Tibial artery (tissue), 4 donors: ENCODE measurements at regions not wholly inside any gene's neighbourhood (a gene's known extent, or its start where the extent isn't known, plus 50 kb on each side); places are given as distances from the start of the nearest gene placed in this dataset.

Experiments
- DNase-seq, 2 donors: peaks; one replicate each; pipeline ENCODE4 v3.0.0-alpha.2; 2019
- H3K27ac ChIP-seq, 2 donors: fragments of 200-600 bp; sonication (generic) in 1 of 2; 1 replicate in 1 of 2; 2 replicates in 1 of 2; pipeline ENCODE4 v1.5.1; 2018 to 2019; ENCODE audit warnings: mild to moderate bottlenecking in 1 of 2
- H3K27me3 ChIP-seq, 2 donors: fragments of 200-600 bp; sonication (generic) in 1 of 2; one replicate each; pipeline versions ENCODE4 v1.5.1 to v1.6.0; 2016 to 2019
- H3K36me3 ChIP-seq, 3 donors: fragments of 200-600 bp; sonication (generic) in 2 of 3; one replicate each; pipeline ENCODE4 v1.5.1; 2016 to 2019; ENCODE audit warnings: mild to moderate bottlenecking in 2 of 3
- H3K4me1 ChIP-seq, 4 donors: fragments of 200-600 bp; sonication (generic) in 2 of 4; 1 replicate in 3 of 4; 2 replicates in 1 of 4; pipeline ENCODE4 v1.5.1; 2016 to 2019
- H3K4me3 ChIP-seq, 2 donors: fragments of 200-600 bp; sonication (generic) in 1 of 2; 1 replicate in 1 of 2; 2 replicates in 1 of 2; pipeline ENCODE4 v1.5.1; 2018 to 2019; ENCODE audit warnings: mild to moderate bottlenecking in 2 of 2
- H3K9me3 ChIP-seq, 3 donors: fragments of 200-600 bp; sonication (generic) in 1 of 3; one replicate each; pipeline ENCODE4 v1.5.1; 2016 to 2019
- intact Hi-C: fragments of 100-400 bp; cut with DNase I; formaldehyde crosslinking; loops from one replicate; pipeline ENCODE4 v1.15.0; 2023; ENCODE audit warnings: low total_unique reads
- TF ChIP-seq, protein P1 (sequence below), 2 experiments: fragments of 200-600 bp in 1 of 2; fragments of 450-650 bp in 1 of 2; IDR thresholded peaks; one replicate each; pipeline ENCODE4 v1.5.1; 2017 to 2019; ENCODE audit warnings: antibody characterized with exemption in 2 of 2, mild to moderate bottlenecking in 1 of 2, moderate library complexity in 1 of 2

GRCh38 chr4:186787536-186787935 is 63.9 kb upstream of the FAT1 start:
- Histone ChIP-seq H3K9me3 (no peaks in the 10 kb centered on the region), H3K4me3 (no peak overlapping the region), H3K27me3 (no peaks in the 10 kb centered on the region), H3K4me1 (no peaks in the 10 kb centered on the region), H3K27ac (no peak overlapping the region), H3K36me3 (no peaks in the 10 kb centered on the region)
- DNase-seq: no peak
- TF ChIP-seq, protein P1, sequence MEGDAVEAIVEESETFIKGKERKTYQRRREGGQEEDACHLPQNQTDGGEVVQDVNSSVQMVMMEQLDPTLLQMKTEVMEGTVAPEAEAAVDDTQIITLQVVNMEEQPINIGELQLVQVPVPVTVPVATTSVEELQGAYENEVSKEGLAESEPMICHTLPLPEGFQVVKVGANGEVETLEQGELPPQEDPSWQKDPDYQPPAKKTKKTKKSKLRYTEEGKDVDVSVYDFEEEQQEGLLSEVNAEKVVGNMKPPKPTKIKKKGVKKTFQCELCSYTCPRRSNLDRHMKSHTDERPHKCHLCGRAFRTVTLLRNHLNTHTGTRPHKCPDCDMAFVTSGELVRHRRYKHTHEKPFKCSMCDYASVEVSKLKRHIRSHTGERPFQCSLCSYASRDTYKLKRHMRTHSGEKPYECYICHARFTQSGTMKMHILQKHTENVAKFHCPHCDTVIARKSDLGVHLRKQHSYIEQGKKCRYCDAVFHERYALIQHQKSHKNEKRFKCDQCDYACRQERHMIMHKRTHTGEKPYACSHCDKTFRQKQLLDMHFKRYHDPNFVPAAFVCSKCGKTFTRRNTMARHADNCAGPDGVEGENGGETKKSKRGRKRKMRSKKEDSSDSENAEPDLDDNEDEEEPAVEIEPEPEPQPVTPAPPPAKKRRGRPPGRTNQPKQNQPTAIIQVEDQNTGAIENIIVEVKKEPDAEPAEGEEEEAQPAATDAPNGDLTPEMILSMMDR (IDR thresholded peaks at IDR 0.05): no peak
- intact Hi-C loops: no loop called here

- H3K27ac ChIP-seq: no peak overlapping the region
- intact Hi-C loops: no loop called here
- no peaks in the 10 kb centered on the region for H3K9me3 ChIP-seq
- TF ChIP-seq, protein P1 (IDR thresholded peaks at IDR 0.05): no peak
- H3K27me3 ChIP-seq: no peaks in the 10 kb centered on the region
- no peaks in the 10 kb centered on the region for H3K36me3 ChIP-seq
- H3K4me1 ChIP-seq: no peaks in the 10 kb centered on the region
- no peak overlapping the region for H3K4me3 ChIP-seq
- DNase-seq: no peak
Measured at GRCh38 chr4:186789651-186790050, 66.0 kb upstream of the FAT1 start.

GRCh38 chr4:186790630-186791029 is 67.0 kb upstream of the FAT1 start:
- Histone ChIP-seq H3K27me3 (no peaks in the 10 kb centered on the region), H3K4me3 (no peak overlapping the region), H3K9me3 (no peaks in the 10 kb centered on the region), H3K36me3 (no peaks in the 10 kb centered on the region), H3K27ac (no peak overlapping the region), H3K4me1 (no peaks in the 10 kb centered on the region)
- TF ChIP-seq, protein P1 (IDR thresholded peaks at IDR 0.05): no peak
- DNase-seq: no peak
- intact Hi-C loops: no loop called here

- Histone ChIP-seq H3K27me3 (no peaks in the 10 kb centered on the region), H3K27ac (no peak overlapping the region), H3K4me1 (no peaks in the 10 kb centered on the region), H3K9me3 (no peaks in the 10 kb centered on the region), H3K4me3 (no peak overlapping the region), H3K36me3 (no peaks in the 10 kb centered on the region)
- TF ChIP-seq, protein P1 (IDR thresholded peaks at IDR 0.05): no peak
- intact Hi-C loops: no loop called here
- DNase-seq: no peak
Measured at GRCh38 chr4:186792728-186793366, 69.2 kb upstream of the FAT1 start.

GRCh38 chr4:186798951-186799659 is 75.4 kb upstream of the FAT1 start:
- DNase-seq: no peak
- H3K9me3 ChIP-seq: no peaks in the 10 kb centered on the region
- H3K27ac ChIP-seq: no peak overlapping the region
- H3K4me1 ChIP-seq: no peaks in the 10 kb centered on the region
- no peak overlapping the region for H3K4me3 ChIP-seq
- no peaks in the 10 kb centered on the region for H3K36me3 ChIP-seq
- intact Hi-C loops: no loop called here
- TF ChIP-seq, protein P1 (IDR thresholded peaks at IDR 0.05): no peak
- no peaks in the 10 kb centered on the region for H3K27me3 ChIP-seq
